Prostate gland (tissue), 2 donors: ENCODE measurements at regions not wholly inside any gene's neighbourhood (a gene's known extent, or its start where the extent isn't known, plus 50 kb on each side); places are given as distances from the start of the nearest gene placed in this dataset.

ENCODE experiments used
- DNase-seq: peaks from one replicate; pipeline ENCODE4 v3.0.0-alpha.2; 2019; ENCODE audit warnings: low spot score
- H3K27ac ChIP-seq, 2 donors: fragments of 200-600 bp; sonication (generic); 2 replicates each; pipeline ENCODE4 v1.5.1; 2017 to 2019
- H3K27me3 ChIP-seq: fragments of 200-600 bp; sonication (generic); replicated peaks from 2 replicates; pipeline ENCODE4 v1.5.1; 2019; ENCODE audit not compliant: insufficient read depth
- H3K36me3 ChIP-seq, 2 donors: fragments of 200-600 bp; sonication (generic); 1 replicate in 1 of 2; 2 replicates in 1 of 2; pipeline versions ENCODE4 v1.5.1 to v1.8.1; 2017 to 2019
- H3K4me1 ChIP-seq: fragments of 200-600 bp; sonication (generic); replicated peaks from 2 replicates; pipeline ENCODE4 v1.5.1; 2019
- H3K4me3 ChIP-seq, 2 donors: fragments of 200-600 bp; sonication (generic); 2 replicates each; pipeline ENCODE4 v1.5.1; 2017 to 2019
- H3K9me3 ChIP-seq: fragments of 200-600 bp; sonication (generic); 2 replicates; pipeline ENCODE4 v1.5.1; 2017
- POLR2A ChIP-seq: fragments of 450-650 bp; IDR thresholded peaks from one replicate; pipeline ENCODE4 v1.6.1; 2016; ENCODE audit warnings: antibody characterized with exemption, mild to moderate bottlenecking
- POLR2AphosphoS5 ChIP-seq: sonication (generic); formaldehyde crosslinking; IDR thresholded peaks from one replicate; pipeline ENCODE4 v1.6.1; 2017; ENCODE audit warnings: antibody characterized with exemption
- WGBS: methylation state at CpG from one replicate; pipeline ENCODE4 v1.1.5; 2018; 5-methylcytosine and 5-hydroxymethylcytosine counted together
- intact Hi-C: fragments of 100-400 bp; cut with DNase I; formaldehyde crosslinking; loops from one replicate; pipeline ENCODE4 v1.14.2; 2022
- TF ChIP-seq, protein P1 (sequence below), 4 experiments: fragments of 200-600 bp in 2 of 4; fragments of 450-650 bp in 2 of 4; sonication (generic) in 2 of 4; IDR thresholded peaks; 1 replicate in 3 of 4; 2 replicates in 1 of 4; pipeline ENCODE4 v1.5.1; 2016 to 2019; ENCODE audit warnings: antibody characterized with exemption in 4 of 4, mild to moderate bottlenecking in 2 of 4, moderate library complexity in 2 of 4

DNA sequence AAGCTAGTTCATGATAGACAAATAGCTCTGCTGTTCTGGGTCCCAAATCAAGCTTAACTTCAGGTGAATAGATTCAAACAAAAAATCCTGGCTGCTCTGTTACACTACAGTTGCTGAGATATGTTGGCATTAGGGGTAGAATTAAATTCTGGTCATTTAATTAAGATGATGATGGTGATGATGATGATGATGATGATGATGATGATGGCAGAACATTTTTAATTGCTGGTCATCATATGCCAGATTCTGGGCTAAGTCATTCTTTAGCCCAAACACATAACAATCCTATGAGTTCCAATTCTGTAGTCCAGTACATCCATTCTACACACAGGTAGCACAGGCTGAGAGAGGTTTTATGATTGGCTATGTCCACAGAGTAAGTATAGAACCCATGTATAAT is 741.5 kb downstream of the STIM2 start:
- no peaks in the 10 kb centered on the region for H3K36me3 ChIP-seq
- no peak for TF ChIP-seq POLR2A
- TF ChIP-seq POLR2AphosphoS5: no peak
- TF ChIP-seq, protein P1, sequence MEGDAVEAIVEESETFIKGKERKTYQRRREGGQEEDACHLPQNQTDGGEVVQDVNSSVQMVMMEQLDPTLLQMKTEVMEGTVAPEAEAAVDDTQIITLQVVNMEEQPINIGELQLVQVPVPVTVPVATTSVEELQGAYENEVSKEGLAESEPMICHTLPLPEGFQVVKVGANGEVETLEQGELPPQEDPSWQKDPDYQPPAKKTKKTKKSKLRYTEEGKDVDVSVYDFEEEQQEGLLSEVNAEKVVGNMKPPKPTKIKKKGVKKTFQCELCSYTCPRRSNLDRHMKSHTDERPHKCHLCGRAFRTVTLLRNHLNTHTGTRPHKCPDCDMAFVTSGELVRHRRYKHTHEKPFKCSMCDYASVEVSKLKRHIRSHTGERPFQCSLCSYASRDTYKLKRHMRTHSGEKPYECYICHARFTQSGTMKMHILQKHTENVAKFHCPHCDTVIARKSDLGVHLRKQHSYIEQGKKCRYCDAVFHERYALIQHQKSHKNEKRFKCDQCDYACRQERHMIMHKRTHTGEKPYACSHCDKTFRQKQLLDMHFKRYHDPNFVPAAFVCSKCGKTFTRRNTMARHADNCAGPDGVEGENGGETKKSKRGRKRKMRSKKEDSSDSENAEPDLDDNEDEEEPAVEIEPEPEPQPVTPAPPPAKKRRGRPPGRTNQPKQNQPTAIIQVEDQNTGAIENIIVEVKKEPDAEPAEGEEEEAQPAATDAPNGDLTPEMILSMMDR (IDR thresholded peaks at IDR 0.05): no peak
- no peaks in the 10 kb centered on the region for H3K4me1 ChIP-seq
- no peak for DNase-seq
- intact Hi-C loops: no loop called here
- no peak overlapping the region for H3K4me3 ChIP-seq
- no peak overlapping the region for H3K27ac ChIP-seq
- no peaks in the 10 kb centered on the region for H3K27me3 ChIP-seq
- H3K9me3 ChIP-seq: no peaks in the 10 kb centered on the region

DNA sequence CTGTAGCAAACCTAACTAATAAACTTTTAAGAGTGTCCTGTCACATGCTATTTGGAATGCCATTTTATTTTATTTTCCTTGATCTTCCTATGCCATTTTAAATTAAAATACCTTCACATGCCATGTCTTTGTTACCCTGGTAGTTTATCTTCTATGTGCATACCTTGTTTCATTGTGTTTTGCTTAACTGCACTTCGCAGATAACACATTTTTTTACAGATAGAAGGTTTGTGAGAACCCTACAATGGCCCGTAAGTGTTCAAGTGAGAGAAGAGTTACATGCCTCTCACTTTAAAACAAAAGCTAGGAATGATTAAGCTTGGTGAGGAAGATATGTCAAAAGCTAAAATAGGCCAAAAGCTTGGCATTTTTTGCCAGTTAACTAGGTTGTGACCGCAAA is 744.1 kb downstream of the STIM2 start:
- intact Hi-C loops: no loop called here

DNA sequence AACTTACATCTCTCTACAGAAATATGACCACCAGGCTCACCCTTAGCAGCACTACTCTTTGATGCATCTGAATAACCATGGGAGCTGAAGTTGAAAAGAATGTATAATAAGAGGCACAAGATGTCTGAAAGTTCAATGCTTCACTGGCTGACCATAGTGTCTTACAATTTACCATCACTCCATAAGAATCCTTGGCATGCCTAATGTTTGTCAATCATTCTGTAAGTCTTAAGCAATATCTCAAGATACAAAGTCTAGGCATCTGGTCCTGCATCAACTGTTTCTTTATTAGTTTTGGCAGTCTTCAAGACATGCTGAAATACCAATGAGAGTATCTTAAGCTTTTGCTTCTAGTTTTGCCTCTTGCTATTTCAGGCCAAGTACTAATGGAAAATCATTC is 755.5 kb downstream of the STIM2 start:
- H3K27me3 ChIP-seq: no peaks in the 10 kb centered on the region
- DNase-seq: no peak
- no peaks in the 10 kb centered on the region for H3K9me3 ChIP-seq
- H3K4me3 ChIP-seq: no peak overlapping the region
- H3K36me3 ChIP-seq: no peaks in the 10 kb centered on the region
- no peaks in the 10 kb centered on the region for H3K4me1 ChIP-seq
- no peak for TF ChIP-seq POLR2A
- no peak for TF ChIP-seq POLR2AphosphoS5
- TF ChIP-seq, protein P1 (IDR thresholded peaks at IDR 0.05): no peak
- intact Hi-C loops: no loop called here
- no peak overlapping the region for H3K27ac ChIP-seq

More for the DNA sequence above, 744.1 kb downstream of the STIM2 start:
- H3K4me1 ChIP-seq: no peaks in the 10 kb centered on the region
- DNase-seq: no peak
- H3K9me3 ChIP-seq: no peaks in the 10 kb centered on the region
- no peak overlapping the region for H3K4me3 ChIP-seq
- H3K27ac ChIP-seq: no peak overlapping the region
- H3K27me3 ChIP-seq: no peaks in the 10 kb centered on the region
- WGBS: 70% methylated on average over 3 of the region's 3 CpGs
- TF ChIP-seq, protein P1 (IDR thresholded peaks at IDR 0.05): no peak
- TF ChIP-seq POLR2A: no peak
- no peak for TF ChIP-seq POLR2AphosphoS5
- no peaks in the 10 kb centered on the region for H3K36me3 ChIP-seq

DNA sequence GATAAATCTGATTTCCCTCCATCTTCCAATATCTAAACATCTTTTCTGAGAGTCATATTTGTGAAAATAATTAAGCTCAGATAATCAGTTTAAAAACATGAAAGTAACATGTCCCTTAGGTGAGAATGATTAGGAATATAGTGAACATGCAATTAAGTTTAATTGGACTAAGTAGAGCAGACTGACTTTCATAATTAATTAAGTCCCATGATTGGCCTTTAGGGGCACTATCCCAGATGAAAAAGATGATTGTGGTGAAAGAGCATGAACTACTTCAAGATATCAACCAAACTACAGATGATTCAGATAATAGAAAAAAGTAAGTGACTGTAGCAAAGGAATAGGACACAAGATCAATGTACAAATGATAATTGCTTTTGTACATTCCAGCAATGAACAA is 758.8 kb downstream of the STIM2 start:
- no peak overlapping the region for H3K27ac ChIP-seq
- H3K27me3 ChIP-seq: no peaks in the 10 kb centered on the region
- H3K36me3 ChIP-seq: no peaks in the 10 kb centered on the region
- intact Hi-C loops: no loop called here
- no peaks in the 10 kb centered on the region for H3K9me3 ChIP-seq
- H3K4me1 ChIP-seq: no peaks in the 10 kb centered on the region
- no peak for DNase-seq
- no peak for TF ChIP-seq POLR2A
- TF ChIP-seq, protein P1 (IDR thresholded peaks at IDR 0.05): no peak
- TF ChIP-seq POLR2AphosphoS5: no peak
- no peak overlapping the region for H3K4me3 ChIP-seq

DNA sequence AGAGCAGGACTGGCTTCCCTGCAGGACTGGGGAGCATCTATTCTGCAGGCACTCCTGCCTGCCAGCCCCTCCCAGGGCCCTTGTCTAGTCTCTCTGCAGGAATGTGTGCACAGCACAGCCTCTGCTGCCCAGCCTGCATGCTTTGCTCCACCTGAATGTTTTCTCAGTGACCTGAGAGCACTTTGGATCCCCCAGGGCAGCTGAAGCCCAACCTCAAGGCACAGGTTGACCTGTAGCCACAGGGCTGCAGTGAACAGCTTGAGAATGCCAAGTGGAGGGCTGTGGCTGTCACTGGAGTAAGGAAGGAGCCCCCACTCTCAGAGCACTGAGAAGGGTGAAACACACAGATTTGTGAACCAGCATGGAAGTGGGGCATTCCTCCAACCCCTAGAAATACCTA is 760.2 kb downstream of the STIM2 start:
- TF ChIP-seq, protein P1 (IDR thresholded peaks at IDR 0.05): no peak
- TF ChIP-seq POLR2A: no peak
- H3K9me3 ChIP-seq: no peaks in the 10 kb centered on the region
- intact Hi-C loops: no loop called here
- H3K27me3 ChIP-seq: no peaks in the 10 kb centered on the region
- DNase-seq: no peak
- no peaks in the 10 kb centered on the region for H3K4me1 ChIP-seq
- no peak overlapping the region for H3K4me3 ChIP-seq
- no peak overlapping the region for H3K27ac ChIP-seq
- no peaks in the 10 kb centered on the region for H3K36me3 ChIP-seq
